ENCODE measurements at regions not wholly inside any gene's neighbourhood (a gene's known extent, or its start where the extent isn't known, plus 50 kb on each side); places are given as distances from the start of the nearest gene placed in this dataset.

DNA sequence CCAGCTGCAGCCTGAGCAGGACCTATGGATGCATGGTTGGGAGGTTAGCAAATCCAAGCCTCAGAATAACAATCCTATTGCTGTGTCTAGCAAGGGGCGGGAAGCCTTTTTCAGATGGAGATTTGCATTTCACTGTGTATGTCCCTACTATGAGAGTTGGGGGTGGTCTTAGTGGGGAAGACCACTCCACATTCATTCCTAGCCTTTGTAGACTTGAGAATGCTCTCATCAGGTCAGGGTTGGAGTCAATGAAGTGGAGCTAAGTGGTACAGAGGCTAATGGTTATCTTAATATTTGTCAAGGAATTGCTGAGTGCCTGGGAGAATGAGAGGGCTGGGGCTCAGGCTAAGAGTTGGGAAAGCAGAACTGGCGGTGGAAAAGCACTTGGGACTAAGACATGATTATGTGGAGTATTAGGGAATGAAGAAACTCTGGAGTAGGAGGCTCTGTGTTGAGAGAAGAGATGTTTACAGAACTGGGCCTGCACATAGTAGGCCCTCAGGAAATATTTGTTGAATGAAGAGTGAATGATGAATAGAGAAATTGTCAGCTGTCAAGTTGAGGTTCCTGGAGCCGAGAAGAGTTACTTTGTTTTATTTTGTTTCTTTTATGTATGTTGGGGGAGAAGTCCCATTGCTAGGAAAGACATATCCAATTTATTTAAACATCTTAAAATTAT lies 175.5 kb upstream of the SPRY4 start:
- Mint-ChIP-seq H3K36me3 (ENCODE audit: insufficient read depth in 2 of 2) (no peaks in the 10 kb centered on the region), H3K4me1 (ENCODE audit: low read depth) (peaks cover 11% of the 10 kb centered on the region), H3K27ac (no peak overlapping the region), H3K27me3 (ENCODE audit: low read depth) (no peaks in the 10 kb centered on the region), H3K9me3 (peaks cover 0 to 2% of the 10 kb centered on the region in 2 donors), H3K4me3 (no peak overlapping the region)
- DNase-seq (no peak), ATAC-seq (replicated peaks in 1 of 2) (no peak)

DNA sequence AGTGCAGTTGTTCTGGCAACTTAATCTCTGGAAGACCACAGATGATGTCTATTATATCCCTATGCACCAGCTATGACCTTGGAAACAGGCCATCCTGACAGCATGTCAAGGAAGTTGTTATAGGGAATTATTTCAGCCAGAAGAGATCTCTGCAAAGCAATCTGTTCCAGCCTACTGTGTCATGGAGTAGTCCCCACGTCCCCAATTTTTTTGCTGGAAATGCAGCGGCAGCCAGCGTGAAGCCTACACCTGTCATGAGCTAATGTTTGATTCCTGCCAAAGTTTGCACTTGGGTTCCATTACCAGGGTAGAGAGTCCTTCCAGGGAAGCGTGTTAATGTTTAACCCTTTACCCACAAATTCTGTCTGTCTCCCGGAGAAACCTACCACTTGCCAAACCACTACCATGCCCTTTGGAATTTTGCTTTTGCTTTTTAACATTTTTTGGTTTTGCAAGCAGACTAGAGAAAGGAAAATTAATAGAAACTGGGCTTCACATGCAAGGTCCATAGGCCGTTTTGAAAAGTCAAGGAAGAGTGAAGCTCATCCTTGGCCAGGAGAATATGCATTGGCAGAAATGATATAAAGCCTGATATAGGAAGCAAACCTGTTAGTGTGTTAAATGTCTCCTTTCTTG lies 174.9 kb upstream of the SPRY4 start:
- ATAC-seq (replicated peaks in 1 of 2), result no peak
- Mint-ChIP-seq H3K27ac (no peak overlapping the region), H3K4me1 (ENCODE audit: low read depth) (peaks cover 10% of the 10 kb centered on the region), H3K4me3 (no peak overlapping the region), H3K27me3 (ENCODE audit: low read depth) (no peaks in the 10 kb centered on the region), H3K9me3 (peaks cover 0 to 2% of the 10 kb centered on the region in 2 donors), H3K36me3 (ENCODE audit: insufficient read depth in 2 of 2) (no peaks in the 10 kb centered on the region)
- DNase-seq, result no peak

DNA sequence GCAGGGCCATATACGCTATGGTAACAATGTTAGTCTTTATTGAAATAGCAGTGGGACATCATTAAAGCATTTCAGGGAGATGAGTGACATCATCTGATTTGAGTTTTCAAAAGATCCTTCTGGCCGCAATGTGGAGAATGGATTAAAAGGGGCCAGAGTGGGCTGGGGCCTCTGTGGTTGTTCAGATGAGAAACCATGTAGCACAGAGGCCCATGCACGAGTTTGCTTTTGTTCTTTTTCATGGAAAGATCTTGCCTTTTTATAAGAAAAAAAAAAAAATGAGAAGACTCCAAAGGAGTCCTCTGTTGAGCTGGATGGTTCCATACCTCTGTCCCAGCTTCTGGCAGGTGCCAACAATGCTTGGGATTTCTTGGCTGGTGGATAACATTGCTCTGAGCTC lies 173.5 kb upstream of the SPRY4 start:
- H3K27ac Mint-ChIP-seq, result no peak overlapping the region
- H3K9me3 Mint-ChIP-seq, result no peaks in the 10 kb centered on the region
- no peaks in the 10 kb centered on the region for H3K27me3 Mint-ChIP-seq (ENCODE audit: low read depth)
- DNase-seq (no peak), ATAC-seq (replicated peaks in 1 of 2) (no peak)
- no peaks in the 10 kb centered on the region for H3K4me1 Mint-ChIP-seq (ENCODE audit: low read depth)
- no peak overlapping the region for H3K4me3 Mint-ChIP-seq
- H3K36me3 Mint-ChIP-seq (ENCODE audit: insufficient read depth in 2 of 2), result no peaks in the 10 kb centered on the region

DNA sequence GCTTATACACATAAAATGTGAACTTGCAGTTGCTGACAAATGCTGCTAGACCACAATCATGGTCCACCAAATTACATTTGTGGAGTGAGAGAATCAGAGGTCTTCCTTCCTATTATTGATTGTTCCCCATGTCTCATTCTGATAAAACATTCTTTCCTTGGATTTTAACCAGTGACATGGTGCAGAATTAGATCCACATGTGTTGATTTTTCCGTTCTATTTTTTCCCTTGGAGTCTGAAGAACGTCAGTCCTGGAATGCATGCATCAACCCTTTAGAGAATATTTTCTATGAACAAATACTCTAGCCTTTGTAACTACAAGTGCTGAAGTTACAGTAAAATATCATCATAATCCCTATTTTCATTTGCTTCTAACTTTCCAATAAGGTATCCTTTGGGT lies 170.7 kb upstream of the SPRY4 start:
- Mint-ChIP-seq H3K4me1 (ENCODE audit: low read depth) (no peaks in the 10 kb centered on the region), H3K27me3 (ENCODE audit: low read depth) (no peaks in the 10 kb centered on the region), H3K36me3 (ENCODE audit: insufficient read depth in 2 of 2) (no peaks in the 10 kb centered on the region), H3K9me3 (no peaks in the 10 kb centered on the region), H3K27ac (no peak overlapping the region), H3K4me3 (no peak overlapping the region)
- ATAC-seq (replicated peaks in 1 of 2), result no peak
- DNase-seq, result no peak

DNA sequence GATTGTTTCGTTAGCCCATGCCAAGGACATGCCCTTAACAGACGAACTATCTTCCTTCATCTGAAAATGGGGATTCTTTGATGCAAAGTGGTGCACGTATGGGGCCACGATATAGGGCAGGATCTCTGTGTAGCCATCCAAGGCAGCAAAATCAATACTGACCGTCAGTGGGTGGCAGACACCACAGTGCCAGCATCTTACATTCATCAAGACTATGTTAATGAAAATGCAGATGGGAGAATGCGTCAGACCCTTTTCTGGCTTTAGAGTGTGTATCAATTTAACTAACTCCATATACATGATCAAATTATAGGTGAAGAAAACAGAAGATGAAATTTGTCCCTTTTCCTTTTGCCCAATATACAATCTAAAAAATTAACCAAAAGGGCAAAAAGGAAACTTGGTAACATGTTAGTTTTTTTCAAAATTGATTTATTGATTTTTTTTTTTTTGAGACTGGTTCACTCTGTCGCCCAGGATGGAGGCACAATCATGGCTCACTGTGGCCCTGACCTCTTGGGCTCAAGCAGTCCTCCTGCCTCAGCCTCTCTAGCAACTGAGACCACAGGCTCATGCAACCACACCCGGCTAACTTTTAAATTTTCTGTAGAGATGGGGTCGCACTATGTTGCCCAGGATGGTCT lies 169.2 kb upstream of the SPRY4 start:
- ATAC-seq (replicated peaks in 1 of 2) (no peak), DNase-seq (no peak)
- Mint-ChIP-seq H3K4me1 (ENCODE audit: low read depth) (no peaks in the 10 kb centered on the region), H3K27me3 (ENCODE audit: low read depth) (no peaks in the 10 kb centered on the region), H3K36me3 (ENCODE audit: insufficient read depth in 2 of 2) (no peaks in the 10 kb centered on the region), H3K4me3 (no peak overlapping the region), H3K27ac (no peak overlapping the region), H3K9me3 (no peaks in the 10 kb centered on the region)

DNA sequence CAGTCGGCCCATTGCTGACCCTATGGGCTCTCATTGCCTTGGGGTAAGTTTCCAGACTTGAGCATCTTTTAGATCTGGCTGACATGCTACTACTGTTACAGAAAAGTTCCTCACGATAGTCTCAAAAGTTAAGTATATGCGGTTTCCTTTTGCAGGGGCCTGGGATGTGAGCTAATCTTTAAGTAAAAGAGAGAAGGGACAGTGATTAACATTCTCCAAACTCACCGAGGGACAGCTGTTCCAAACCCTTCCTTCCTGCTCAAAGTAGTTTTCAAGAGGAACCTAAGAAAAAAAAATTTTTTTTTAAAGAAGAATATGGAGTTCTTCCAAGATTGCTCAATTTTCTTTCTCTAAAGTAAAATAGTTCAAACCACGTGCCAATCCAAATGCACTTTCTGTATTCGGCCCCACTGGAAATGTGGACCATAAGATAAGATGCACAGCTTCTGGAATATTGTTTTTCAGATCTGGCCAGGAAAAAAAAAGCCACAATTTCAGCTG lies 168.0 kb upstream of the SPRY4 start:
- Mint-ChIP-seq H3K4me3 (no peak overlapping the region), H3K27me3 (ENCODE audit: low read depth) (no peaks in the 10 kb centered on the region), H3K36me3 (ENCODE audit: insufficient read depth in 2 of 2) (no peaks in the 10 kb centered on the region), H3K9me3 (no peaks in the 10 kb centered on the region), H3K27ac (no peak overlapping the region), H3K4me1 (ENCODE audit: low read depth) (no peaks in the 10 kb centered on the region)
- no peak for ATAC-seq (replicated peaks in 1 of 2)
- DNase-seq, result no peak

DNA sequence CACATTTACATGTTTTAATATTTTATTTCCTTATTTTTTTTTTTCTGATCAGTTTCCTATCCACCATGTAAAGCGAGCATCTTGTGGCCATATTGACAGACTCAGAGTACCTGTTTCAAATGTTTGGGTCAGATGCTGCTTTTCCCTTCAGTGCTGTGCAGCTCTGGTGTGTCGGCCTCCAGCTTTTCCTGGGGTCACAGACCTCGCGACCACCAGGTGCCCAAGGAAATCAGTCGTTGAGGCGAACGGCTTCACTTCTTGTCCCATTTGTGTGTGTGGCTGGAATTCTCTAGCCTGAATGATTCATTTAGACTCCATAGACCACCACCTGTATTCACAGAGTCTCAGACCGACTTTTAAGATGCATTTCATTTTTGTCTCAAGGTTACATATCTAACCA lies 166.9 kb upstream of the SPRY4 start:
- H3K36me3 Mint-ChIP-seq (ENCODE audit: insufficient read depth in 2 of 2), result no peaks in the 10 kb centered on the region
- no peaks in the 10 kb centered on the region for H3K9me3 Mint-ChIP-seq
- H3K4me1 Mint-ChIP-seq (ENCODE audit: low read depth), result no peaks in the 10 kb centered on the region
- DNase-seq, result no peak
- H3K27me3 Mint-ChIP-seq (ENCODE audit: low read depth), result no peaks in the 10 kb centered on the region
- no peak overlapping the region for H3K4me3 Mint-ChIP-seq
- no peak for ATAC-seq (replicated peaks in 1 of 2)
- no peak overlapping the region for H3K27ac Mint-ChIP-seq

DNA sequence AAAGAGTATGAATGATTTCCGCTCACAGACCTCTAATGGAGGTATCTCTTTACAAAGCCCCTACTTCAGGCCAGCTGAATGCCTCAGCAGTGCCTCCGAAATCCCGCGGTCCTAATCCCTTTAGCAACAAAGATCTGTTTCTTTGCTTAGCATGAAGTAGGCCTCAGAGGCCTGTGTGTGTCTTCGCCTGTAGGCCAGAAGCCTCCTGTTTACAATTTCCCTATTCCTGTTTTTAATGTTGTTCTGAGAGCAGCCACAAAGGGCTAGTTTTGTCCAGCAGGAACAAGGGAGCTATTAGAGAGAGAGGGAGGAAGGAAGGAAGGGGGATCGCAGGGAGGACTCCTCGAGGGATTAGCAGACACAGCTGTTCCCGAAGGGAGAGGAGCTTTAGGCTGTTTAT lies 166.4 kb upstream of the SPRY4 start:
- Mint-ChIP-seq H3K9me3 (no peaks in the 10 kb centered on the region), H3K27ac (no peak overlapping the region), H3K36me3 (ENCODE audit: insufficient read depth in 2 of 2) (no peaks in the 10 kb centered on the region), H3K4me1 (ENCODE audit: low read depth) (no peaks in the 10 kb centered on the region), H3K27me3 (ENCODE audit: low read depth) (no peaks in the 10 kb centered on the region), H3K4me3 (no peak overlapping the region)
- DNase-seq (no peak), ATAC-seq (replicated peaks in 1 of 2) (no peak)

DNA sequence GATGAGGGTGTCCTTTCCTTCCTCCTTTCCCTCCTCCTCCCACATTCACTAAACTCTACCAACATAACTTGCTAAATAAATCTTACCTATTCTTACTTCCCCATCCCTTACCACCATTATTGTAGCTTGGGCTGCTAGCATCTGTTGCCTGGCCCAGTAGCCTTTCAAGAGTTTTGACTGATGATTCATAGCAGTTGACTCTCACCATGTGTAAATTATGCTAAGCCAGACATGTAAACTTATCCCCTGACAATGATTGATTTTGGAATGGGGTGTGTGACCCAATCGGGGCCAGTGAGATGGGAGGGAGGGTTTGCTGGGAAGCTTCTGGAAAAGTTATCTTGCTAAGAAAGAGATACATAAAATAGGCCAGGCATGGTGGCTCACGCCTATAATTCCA lies 161.8 kb upstream of the SPRY4 start:
- peaks cover 0 to 7% of the 10 kb centered on the region in 2 donors for H3K36me3 Mint-ChIP-seq (ENCODE audit: insufficient read depth in 2 of 2)
- H3K4me3 Mint-ChIP-seq, result no peak overlapping the region

DNA sequence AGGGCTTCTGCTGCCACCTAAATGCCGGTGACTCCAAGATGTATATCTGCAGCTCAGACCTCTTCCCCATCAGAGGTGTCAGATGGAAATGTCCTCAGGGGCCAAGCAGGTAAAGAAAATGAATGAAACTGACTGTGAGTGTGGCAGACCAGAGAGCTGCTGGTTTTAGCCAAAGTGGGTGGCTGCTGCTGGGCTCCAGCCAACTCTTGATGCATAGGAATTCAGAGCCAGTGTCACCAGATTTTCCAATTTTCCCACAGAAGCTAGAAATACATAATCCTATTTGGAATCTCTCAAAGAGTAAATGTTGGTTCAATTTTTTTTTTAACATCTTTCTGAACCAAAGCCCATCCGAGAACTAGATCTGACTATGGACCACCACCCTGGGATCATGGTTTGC lies 161.2 kb upstream of the SPRY4 start:
- H3K36me3 Mint-ChIP-seq (ENCODE audit: insufficient read depth in 2 of 2), result peaks cover 0 to 7% of the 10 kb centered on the region in 2 donors
- H3K27ac Mint-ChIP-seq, result no peak overlapping the region
- H3K27me3 Mint-ChIP-seq (ENCODE audit: low read depth), result no peaks in the 10 kb centered on the region
- no peak for DNase-seq
- peaks cover 0 to 8% of the 10 kb centered on the region in 2 donors for H3K9me3 Mint-ChIP-seq
- ATAC-seq (replicated peaks in 1 of 2), result no peak
- no peak overlapping the region for H3K4me3 Mint-ChIP-seq
- no peaks in the 10 kb centered on the region for H3K4me1 Mint-ChIP-seq (ENCODE audit: low read depth)

More for the DNA sequence above, 161.8 kb upstream of the SPRY4 start:
- no peaks in the 10 kb centered on the region for H3K27me3 Mint-ChIP-seq (ENCODE audit: low read depth)
- no peaks in the 10 kb centered on the region for H3K4me1 Mint-ChIP-seq (ENCODE audit: low read depth)
- ATAC-seq (replicated peaks in 1 of 2) (no peak), DNase-seq (no peak)
- peaks cover 0 to 8% of the 10 kb centered on the region in 2 donors for H3K9me3 Mint-ChIP-seq
- H3K27ac Mint-ChIP-seq, result no peak overlapping the region

DNA sequence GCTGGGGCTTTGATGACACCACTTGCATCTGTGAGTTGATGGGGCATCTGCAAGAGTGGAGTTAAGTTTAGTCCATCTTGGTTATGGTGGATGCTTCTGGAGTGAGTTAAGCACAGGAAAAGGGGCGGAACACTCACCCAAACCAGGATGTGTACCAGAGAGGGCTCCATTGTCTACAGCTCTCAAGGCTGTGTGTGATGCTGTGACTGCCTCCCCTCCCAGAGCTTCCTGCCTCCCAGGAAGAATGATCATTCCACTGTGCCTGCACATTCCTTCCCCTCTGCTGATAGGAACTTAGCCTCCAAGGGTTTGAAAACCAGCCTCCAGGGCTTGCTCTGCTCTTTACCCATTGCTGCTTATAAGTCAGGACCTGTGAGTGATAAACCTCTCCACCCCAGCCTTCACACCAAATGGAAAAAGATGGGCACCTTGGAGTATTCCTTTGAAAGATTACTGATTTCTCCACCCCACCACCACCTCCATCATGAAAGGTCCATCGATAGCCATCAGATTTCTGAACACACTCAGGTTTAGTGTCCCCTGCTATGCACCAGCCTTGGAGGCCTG lies 160.1 kb upstream of the SPRY4 start:
- H3K36me3 Mint-ChIP-seq (ENCODE audit: insufficient read depth in 2 of 2), result peaks cover 2 to 7% of the 10 kb centered on the region in 2 donors

DNA sequence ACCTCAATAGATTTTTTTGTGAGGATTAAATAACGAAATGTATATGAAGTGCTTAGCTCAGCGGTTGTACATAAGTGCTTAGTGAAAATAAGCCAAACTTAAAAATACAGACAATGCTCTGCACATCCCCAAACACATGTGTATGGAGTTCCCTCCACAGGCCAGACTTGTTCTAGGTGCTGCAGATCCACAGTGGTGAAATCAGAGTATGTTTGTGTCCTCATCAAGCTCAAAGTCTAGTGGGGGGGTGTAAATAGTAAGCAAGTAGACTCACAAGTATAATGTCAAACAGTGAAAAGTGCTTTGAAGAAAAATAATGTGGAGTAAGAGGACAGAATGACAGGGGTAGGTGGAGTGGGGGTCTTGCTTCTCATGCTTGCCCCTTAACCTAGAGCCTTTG lies 157.4 kb upstream of the SPRY4 start:
- H3K27me3 Mint-ChIP-seq (ENCODE audit: low read depth), result peaks cover 7% of the 10 kb centered on the region
- no peak for DNase-seq
- no peak overlapping the region for H3K27ac Mint-ChIP-seq
- no peak for ATAC-seq (replicated peaks in 1 of 2)
- no peak overlapping the region for H3K4me3 Mint-ChIP-seq
- peaks cover 10 to 15% of the 10 kb centered on the region in 2 donors for H3K9me3 Mint-ChIP-seq
- H3K4me1 Mint-ChIP-seq (ENCODE audit: low read depth), result no peaks in the 10 kb centered on the region
- H3K36me3 Mint-ChIP-seq (ENCODE audit: insufficient read depth in 2 of 2), result peaks cover 10 to 14% of the 10 kb centered on the region in 2 donors

More for the DNA sequence above, 160.1 kb upstream of the SPRY4 start:
- no peaks in the 10 kb centered on the region for H3K4me1 Mint-ChIP-seq (ENCODE audit: low read depth)
- no peak for DNase-seq
- H3K27ac Mint-ChIP-seq, result no peak overlapping the region
- no peak for ATAC-seq (replicated peaks in 1 of 2)
- H3K9me3 Mint-ChIP-seq, result peaks cover 2 to 8% of the 10 kb centered on the region in 2 donors
- no peak overlapping the region for H3K4me3 Mint-ChIP-seq
- H3K27me3 Mint-ChIP-seq (ENCODE audit: low read depth), result no peaks in the 10 kb centered on the region

DNA sequence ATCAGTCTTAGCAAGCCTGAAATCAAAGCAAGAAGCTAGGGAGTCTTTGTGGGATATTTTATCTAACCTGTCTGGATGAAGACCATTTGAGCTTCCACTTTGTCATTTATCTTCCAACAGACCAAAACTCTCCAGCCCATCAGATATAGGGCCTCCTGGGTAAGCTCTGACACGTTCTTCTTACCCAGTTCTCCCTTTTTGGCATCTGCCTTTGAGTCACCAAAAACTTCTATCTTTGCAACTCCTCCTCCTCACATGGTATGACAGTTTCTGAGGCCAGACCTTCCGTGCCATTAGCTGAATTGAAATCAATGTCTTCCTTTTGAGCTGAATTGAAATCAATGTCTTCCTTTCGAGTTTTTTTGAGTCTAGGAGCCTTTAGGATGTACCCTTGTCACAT lies 156.6 kb upstream of the SPRY4 start:
- no peaks in the 10 kb centered on the region for H3K4me1 Mint-ChIP-seq (ENCODE audit: low read depth)
- peaks cover 10 to 15% of the 10 kb centered on the region in 2 donors for H3K9me3 Mint-ChIP-seq
- peak; percentile 39 to 90 for ATAC-seq (replicated peaks in 1 of 2)
- H3K27me3 Mint-ChIP-seq (ENCODE audit: low read depth), result peaks cover 7% of the 10 kb centered on the region
- H3K4me3 Mint-ChIP-seq, result no peak overlapping the region
- no peak for DNase-seq
- H3K36me3 Mint-ChIP-seq (ENCODE audit: insufficient read depth in 2 of 2), result peaks cover 10 to 14% of the 10 kb centered on the region in 2 donors
- no peak overlapping the region for H3K27ac Mint-ChIP-seq
